ENCODE measurements at regions not wholly inside any gene's neighbourhood (a gene's known extent, or its start where the extent isn't known, plus 50 kb on each side); places are given as distances from the start of the nearest gene placed in this dataset.

- in situ Hi-C loops (cut with MboI; ENCODE audit: low pct_unique_long_range_greater_than_20kb, low sequenced_read_pairs) = no loop called here
- DNase-seq = no peak
Observed at GRCh38 chr2:126771501-126772195, 115.7 kb downstream of the GYPC start.

- in situ Hi-C loops (cut with MboI; ENCODE audit: low pct_unique_long_range_greater_than_20kb, low sequenced_read_pairs) = no loop called here
- no peak for DNase-seq
Observed at GRCh38 chr2:126774290-126774689, 118.3 kb downstream of the GYPC start.

- in situ Hi-C loops (cut with MboI; ENCODE audit: low pct_unique_long_range_greater_than_20kb, low sequenced_read_pairs) = no loop called here
- DNase-seq = no peak
Observed at GRCh38 chr2:126774761-126775160, 118.8 kb downstream of the GYPC start.

DNA sequence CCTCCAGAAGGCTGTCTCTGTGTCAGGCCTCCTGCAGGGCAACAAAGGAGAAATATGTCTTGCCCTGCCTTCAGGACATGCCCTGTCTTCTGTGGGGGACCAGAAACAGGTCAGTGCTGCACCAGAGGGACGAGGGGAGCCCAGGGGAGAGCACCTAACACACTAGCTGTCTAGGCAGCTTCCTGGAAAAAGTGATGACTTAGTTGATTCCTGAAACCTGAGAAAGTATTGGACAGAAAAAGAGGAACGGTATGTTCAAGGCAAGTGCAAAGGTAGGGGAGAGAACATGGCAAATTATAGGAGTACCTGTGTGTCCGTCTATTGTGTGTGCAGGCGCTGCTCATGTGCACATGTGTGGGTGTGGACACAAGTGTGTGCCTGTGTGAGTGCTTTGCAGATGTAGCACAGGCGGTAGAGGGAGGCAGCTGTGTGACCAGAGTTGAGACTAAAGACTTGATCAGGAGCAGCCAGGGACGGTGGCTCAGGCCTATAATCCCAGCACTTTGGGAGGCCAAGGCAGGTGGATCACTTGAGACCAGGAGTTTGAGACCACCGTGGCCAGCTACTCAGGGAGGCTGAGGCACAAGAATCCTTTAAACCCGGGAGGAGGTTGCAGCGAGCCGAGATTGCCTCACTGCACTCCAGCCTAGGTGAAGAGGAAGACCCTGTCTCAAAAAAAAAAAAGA lies 119.5 kb downstream of the GYPC start:
- in situ Hi-C loops (cut with MboI; ENCODE audit: low pct_unique_long_range_greater_than_20kb, low sequenced_read_pairs) = no loop called here
- no peak for DNase-seq

GRCh38 chr2:126776255-126776654 lies 120.3 kb downstream of the GYPC start:
- in situ Hi-C loops (cut with MboI; ENCODE audit: low pct_unique_long_range_greater_than_20kb, low sequenced_read_pairs) = no loop called here
- DNase-seq = no peak

- peak; percentile 73 for DNase-seq
Observed at GRCh38 chr2:126776692-126777619, 121.0 kb downstream of the GYPC start.

GRCh38 chr2:126777620-126777978 lies 121.1 kb upstream of the TEX51 start:
- no peak for DNase-seq
- in situ Hi-C loops (cut with MboI; ENCODE audit: low pct_unique_long_range_greater_than_20kb, low sequenced_read_pairs) = no loop called here

More at GRCh38 chr2:126776692-126777619, 121.0 kb downstream of the GYPC start:
- in situ Hi-C loops (cut with MboI; ENCODE audit: low pct_unique_long_range_greater_than_20kb, low sequenced_read_pairs) = no loop called here

DNA sequence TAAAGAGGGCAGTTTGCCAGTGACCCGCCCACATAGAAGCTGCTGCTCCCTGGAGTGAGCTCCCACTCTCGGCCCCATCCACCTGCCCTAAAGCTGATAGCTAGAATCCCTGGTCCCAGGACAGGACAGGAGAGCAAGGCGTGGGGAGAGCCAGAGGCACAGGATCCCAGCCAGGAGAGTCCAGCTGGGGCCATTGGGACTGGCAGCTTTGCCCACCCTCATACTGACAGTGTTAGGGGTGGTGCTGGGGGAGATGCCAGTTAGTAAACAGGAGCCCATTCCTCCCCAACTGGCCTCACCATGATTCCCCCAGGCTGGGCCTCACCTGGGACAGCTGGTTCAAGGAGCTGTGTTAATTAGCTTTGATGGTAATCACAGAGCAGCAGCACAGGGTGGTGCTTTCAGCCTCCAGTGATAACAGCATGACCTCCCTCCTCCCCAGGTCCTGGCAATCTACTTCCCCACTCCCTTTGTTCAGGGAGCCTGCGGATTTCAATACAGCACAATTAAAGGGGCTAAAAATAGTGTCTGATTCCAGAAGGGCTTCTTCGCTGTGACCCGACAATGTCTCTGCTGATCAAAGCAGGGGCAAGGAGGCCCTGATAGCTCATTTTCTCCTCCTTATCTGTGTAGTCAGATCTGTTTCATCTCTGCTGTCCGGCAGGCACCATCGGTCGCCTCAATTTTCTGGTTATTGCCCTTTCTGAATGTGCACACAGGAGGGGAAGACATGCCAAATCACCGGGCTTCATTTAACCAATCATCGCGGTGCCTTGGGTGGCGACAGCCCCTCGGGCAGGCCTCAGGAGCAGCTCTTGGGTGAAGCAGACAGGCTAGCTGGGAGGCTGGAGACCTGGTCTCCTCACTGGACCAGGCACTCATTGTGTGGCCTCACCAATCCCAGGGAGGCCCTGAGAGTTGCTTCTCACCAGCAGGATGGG lies 119.9 kb upstream of the TEX51 start:
- no peak for DNase-seq
- in situ Hi-C loops (cut with MboI; ENCODE audit: low pct_unique_long_range_greater_than_20kb, low sequenced_read_pairs) = no loop called here

GRCh38 chr2:126781206-126781605 lies 117.5 kb upstream of the TEX51 start:
- DNase-seq = no peak
- in situ Hi-C loops (cut with MboI; ENCODE audit: low pct_unique_long_range_greater_than_20kb, low sequenced_read_pairs) = no loop called here

GRCh38 chr2:126781806-126782205 lies 116.9 kb upstream of the TEX51 start:
- in situ Hi-C loops (cut with MboI; ENCODE audit: low pct_unique_long_range_greater_than_20kb, low sequenced_read_pairs) = no loop called here
- no peak for DNase-seq

DNA sequence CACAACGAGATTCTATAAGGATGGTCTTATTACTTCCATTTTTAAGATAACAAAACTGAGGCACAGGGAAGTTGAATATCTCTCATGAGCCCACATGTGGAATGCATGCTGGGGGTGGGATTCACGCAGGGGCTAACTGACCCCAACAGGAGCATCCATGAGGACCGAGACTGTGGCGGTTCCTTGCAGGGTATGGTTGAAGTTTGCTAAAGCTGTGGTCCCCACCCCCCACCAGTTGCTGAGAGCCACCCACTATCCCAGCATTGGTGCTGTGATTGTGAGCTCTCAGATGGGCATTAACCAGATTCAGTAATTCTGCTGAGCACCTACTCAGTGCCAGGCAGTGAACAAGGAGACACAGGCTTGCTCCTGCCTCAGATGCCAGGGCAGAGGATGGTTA lies 116.0 kb upstream of the TEX51 start:
- in situ Hi-C loops (cut with MboI; ENCODE audit: low pct_unique_long_range_greater_than_20kb, low sequenced_read_pairs) = no loop called here
- no peak for DNase-seq

- no peak for DNase-seq
- in situ Hi-C loops (cut with MboI; ENCODE audit: low pct_unique_long_range_greater_than_20kb, low sequenced_read_pairs) = no loop called here
Observed at GRCh38 chr2:126783341-126783740, 115.3 kb upstream of the TEX51 start.

GRCh38 chr2:126784045-126784444 lies 114.6 kb upstream of the TEX51 start:
- DNase-seq = no peak
- in situ Hi-C loops (cut with MboI; ENCODE audit: low pct_unique_long_range_greater_than_20kb, low sequenced_read_pairs) = no loop called here

GRCh38 chr2:126784621-126785020 lies 114.1 kb upstream of the TEX51 start:
- DNase-seq = no peak
- in situ Hi-C loops (cut with MboI; ENCODE audit: low pct_unique_long_range_greater_than_20kb, low sequenced_read_pairs) = no loop called here

- in situ Hi-C loops (cut with MboI; ENCODE audit: low pct_unique_long_range_greater_than_20kb, low sequenced_read_pairs) = no loop called here
- no peak for DNase-seq
Observed at GRCh38 chr2:126785236-126785635, 113.5 kb upstream of the TEX51 start.

- in situ Hi-C loops (cut with MboI; ENCODE audit: low pct_unique_long_range_greater_than_20kb, low sequenced_read_pairs) = no loop called here
- no peak for DNase-seq
Observed at GRCh38 chr2:126785862-126786261, 112.8 kb upstream of the TEX51 start.

- in situ Hi-C loops (cut with MboI; ENCODE audit: low pct_unique_long_range_greater_than_20kb, low sequenced_read_pairs) = no loop called here
- DNase-seq = no peak
Observed at GRCh38 chr2:126786765-126787164, 111.9 kb upstream of the TEX51 start.

DNA sequence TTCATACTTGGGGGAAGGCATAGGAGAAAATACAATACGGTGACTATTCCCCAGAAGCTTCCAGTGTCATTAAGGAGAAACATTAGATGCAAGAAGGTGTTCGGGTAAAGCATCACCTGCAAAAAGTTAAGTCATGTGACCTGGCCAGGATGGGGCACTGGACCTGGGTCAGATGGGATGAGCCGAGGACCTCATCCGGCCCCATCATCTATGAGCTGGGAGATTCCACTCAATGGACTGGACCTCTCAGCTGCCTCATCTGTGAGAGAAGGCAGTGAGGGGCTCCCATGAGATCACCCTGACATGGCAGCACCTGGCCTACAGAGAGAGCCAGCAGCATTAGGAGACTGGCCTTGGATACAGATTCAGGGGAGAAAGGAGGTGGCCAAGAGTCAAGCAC lies 111.4 kb upstream of the TEX51 start:
- in situ Hi-C loops (cut with MboI; ENCODE audit: low pct_unique_long_range_greater_than_20kb, low sequenced_read_pairs) = no loop called here
- DNase-seq = no peak

DNA sequence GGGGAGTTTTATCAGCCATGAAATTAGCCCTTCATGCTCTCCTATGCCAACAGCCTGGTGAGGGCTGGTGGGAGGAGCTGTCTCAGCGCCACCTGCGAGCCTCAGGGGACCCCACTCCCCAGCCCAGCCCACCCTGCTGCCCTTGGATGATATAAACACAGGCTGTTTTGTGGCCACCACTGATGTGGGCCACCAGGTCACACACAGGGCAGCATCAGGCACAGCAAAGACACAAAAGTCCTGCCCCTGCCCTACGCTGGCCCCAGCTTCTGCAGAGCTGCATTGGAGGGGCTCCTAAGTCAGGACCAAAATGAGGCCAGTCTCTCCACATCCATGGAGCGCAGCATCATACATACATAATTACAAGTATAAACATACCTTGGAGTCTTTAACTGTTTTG lies 110.6 kb upstream of the TEX51 start:
- no peak for DNase-seq
- in situ Hi-C loops (cut with MboI; ENCODE audit: low pct_unique_long_range_greater_than_20kb, low sequenced_read_pairs) = no loop called here
